Mucosa of descending colon (tissue), 3 donors: ENCODE measurements at regions not wholly inside any gene's neighbourhood (a gene's known extent, or its start where the extent isn't known, plus 50 kb on each side); places are given as distances from the start of the nearest gene placed in this dataset.

ENCODE experiments used
- ATAC-seq: fragments of 200-7000 bp; cut with Tn5 transposase; one replicate; pipeline ENCODE4 v1.9.1; 2020; ENCODE audit warnings: mild to moderate bottlenecking, moderate library complexity
- DNase-seq, 3 donors: peaks; one replicate each; pipeline ENCODE4 v3.0.0-alpha.2; 2020
- H3K36me3 ChIP-seq: fragments of 200-600 bp; one replicate; pipeline ENCODE4 v1.8.0; 2021; ENCODE audit warnings: low read depth, mild to moderate bottlenecking
- H3K4me1 ChIP-seq: fragments of 200-600 bp; one replicate; pipeline ENCODE4 v1.8.0; 2021; ENCODE audit warnings: low read depth, mild to moderate bottlenecking
- H3K4me3 ChIP-seq: fragments of 200-600 bp; one replicate; pipeline ENCODE4 v1.8.0; 2021; ENCODE audit warnings: mild to moderate bottlenecking
- H3K9me3 ChIP-seq: fragments of 200-600 bp; one replicate; pipeline ENCODE4 v1.8.0; 2021; ENCODE audit warnings: mild to moderate bottlenecking
- intact Hi-C, 2 donors: fragments of 100-400 bp; cut with DNase I in 1 of 2; cut with micrococcal nuclease in 1 of 2; formaldehyde crosslinking; loops; one replicate each; pipeline versions ENCODE4 v1.11.0 to v1.11.1; 2022; cut with DNase I, micrococcal nuclease
- TF ChIP-seq, protein P1 (sequence below): fragments of 200-600 bp; IDR thresholded peaks from one replicate; pipeline ENCODE4 v1.8.0; 2022; ENCODE audit warnings: antibody characterized with exemption, mild to moderate bottlenecking
- donor health status: DM: no; HTN: no; CAD: no; lungs with moderate emphysema.
- donor health status: DM: no; HTN: no; CAD: no.
- donor health status: DM: no; HTN: yes; CAD: no.

DNA sequence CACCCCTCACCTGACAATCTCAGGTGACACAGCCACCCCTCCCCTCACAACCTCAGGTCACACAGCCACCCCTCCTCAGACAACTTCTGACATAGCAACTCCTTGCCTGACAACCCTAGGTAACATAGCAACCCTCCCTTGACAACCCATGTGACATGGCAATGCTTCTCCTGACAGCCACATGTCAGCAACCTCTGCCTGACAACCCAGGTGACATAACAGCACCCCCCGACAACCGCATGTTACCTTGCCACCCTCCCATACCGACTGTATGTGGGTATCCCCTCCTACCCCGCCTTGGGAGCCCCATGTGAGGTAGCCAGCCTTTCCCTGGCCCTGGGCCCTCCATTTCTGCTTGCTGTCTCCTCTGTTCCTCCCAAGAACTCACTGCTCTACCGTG lies 77.7 kb upstream of the B3GAT1 start:
- no peaks in the 10 kb centered on the region for H3K36me3 ChIP-seq
- ATAC-seq (no peak), DNase-seq (no peak)
- TF ChIP-seq, protein P1, sequence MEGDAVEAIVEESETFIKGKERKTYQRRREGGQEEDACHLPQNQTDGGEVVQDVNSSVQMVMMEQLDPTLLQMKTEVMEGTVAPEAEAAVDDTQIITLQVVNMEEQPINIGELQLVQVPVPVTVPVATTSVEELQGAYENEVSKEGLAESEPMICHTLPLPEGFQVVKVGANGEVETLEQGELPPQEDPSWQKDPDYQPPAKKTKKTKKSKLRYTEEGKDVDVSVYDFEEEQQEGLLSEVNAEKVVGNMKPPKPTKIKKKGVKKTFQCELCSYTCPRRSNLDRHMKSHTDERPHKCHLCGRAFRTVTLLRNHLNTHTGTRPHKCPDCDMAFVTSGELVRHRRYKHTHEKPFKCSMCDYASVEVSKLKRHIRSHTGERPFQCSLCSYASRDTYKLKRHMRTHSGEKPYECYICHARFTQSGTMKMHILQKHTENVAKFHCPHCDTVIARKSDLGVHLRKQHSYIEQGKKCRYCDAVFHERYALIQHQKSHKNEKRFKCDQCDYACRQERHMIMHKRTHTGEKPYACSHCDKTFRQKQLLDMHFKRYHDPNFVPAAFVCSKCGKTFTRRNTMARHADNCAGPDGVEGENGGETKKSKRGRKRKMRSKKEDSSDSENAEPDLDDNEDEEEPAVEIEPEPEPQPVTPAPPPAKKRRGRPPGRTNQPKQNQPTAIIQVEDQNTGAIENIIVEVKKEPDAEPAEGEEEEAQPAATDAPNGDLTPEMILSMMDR: no peak
- peaks cover 4% of the 10 kb centered on the region for H3K9me3 ChIP-seq
- H3K4me3 ChIP-seq: no peak overlapping the region
- no peaks in the 10 kb centered on the region for H3K4me1 ChIP-seq
- intact Hi-C loops: no loop called here

DNA sequence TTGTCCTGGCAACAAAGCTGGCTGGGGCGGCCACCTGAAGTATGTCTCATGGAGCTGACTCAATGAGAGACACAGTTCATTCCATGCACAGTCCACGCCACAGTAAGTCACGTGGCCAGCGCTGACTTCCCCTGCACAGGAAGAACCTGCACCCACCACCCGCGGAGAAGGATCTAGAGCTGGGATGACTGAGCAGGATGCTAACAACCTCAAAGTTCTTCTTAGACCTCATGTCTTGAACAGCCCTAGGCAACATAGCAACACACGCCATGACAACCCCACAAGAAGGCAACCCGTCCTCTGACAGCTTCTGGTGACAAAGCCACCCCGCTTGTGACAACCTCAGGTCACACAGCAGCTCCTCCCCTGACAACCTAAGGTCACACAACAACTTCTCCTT lies 76.9 kb upstream of the B3GAT1 start:
- Histone ChIP-seq H3K4me3 (no peak overlapping the region), H3K4me1 (no peaks in the 10 kb centered on the region), H3K9me3 (no peaks in the 10 kb centered on the region), H3K36me3 (no peaks in the 10 kb centered on the region)
- TF ChIP-seq, protein P1: no peak
- ATAC-seq (no peak), DNase-seq (no peak)
- intact Hi-C loops: no loop called here

DNA sequence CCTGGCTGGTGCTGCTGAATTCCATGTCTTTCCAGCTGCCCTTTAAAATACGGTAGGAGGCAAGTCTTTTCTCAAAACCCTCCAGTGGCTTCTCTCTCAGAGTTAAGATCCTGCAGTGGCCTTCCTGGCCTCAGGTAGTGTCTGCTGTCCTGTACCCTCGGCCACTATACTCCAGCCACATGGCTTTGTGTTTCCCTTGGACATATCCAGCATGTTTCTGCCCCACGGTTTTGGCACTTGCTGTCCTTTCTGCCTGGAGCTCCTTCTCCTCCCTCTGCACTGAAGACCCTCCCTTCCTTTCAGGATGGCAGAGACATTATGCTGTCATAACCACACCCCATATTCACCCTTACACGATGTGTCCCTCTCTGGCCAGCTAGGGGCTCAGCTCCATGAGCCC lies 76.5 kb upstream of the B3GAT1 start:
- ATAC-seq: no peak
- H3K36me3 ChIP-seq: no peaks in the 10 kb centered on the region
- TF ChIP-seq, protein P1: no peak
- no peaks in the 10 kb centered on the region for H3K4me1 ChIP-seq
- no peak overlapping the region for H3K4me3 ChIP-seq
- intact Hi-C loops: no loop called here
- H3K9me3 ChIP-seq: no peaks in the 10 kb centered on the region
- DNase-seq: no peak

DNA sequence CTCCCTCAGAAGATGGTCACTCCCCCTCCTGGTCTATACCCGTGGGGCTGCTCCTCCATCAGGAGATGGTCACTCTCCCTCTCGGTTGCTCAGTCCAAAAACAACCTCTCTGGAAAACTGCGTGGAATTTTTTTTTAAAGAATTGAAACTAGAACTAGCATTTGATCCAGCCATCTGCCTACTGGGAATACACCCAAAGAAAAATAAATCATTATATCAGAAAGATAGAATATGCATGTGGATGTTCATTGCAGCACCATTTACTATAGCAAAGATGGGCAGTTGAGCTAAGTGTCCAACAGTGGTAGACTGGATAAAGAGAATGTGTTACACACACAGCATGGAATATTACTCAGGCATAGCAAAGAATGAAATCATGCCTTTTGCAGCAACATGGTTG lies 75.7 kb upstream of the B3GAT1 start:
- Histone ChIP-seq H3K36me3 (no peaks in the 10 kb centered on the region), H3K4me1 (no peaks in the 10 kb centered on the region), H3K4me3 (no peak overlapping the region), H3K9me3 (no peaks in the 10 kb centered on the region)
- intact Hi-C loops: no loop called here
- no peak for DNase-seq
- no peak for ATAC-seq
- TF ChIP-seq, protein P1: no peak

DNA sequence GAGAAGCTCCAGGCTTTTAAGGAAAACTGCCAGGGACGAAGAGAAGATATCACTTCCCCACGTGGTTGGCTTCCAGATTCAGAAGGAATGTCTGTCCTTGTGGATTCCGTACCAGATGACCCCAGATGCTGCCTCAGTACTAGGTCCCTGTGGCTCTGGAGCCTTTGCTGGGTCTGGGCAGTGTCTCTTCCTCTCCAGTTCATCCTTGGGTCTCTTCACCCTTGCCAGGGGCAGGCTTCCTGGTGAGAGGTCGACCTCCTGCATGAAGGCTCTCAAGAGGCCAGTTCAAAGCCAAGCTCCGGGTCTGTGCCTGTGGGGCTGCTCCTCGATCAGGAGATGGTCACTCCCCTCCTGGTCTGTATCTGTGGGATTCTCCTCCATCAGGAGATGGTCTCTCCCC lies 74.7 kb upstream of the B3GAT1 start:
- Histone ChIP-seq H3K36me3 (no peaks in the 10 kb centered on the region), H3K4me1 (no peaks in the 10 kb centered on the region), H3K4me3 (no peak overlapping the region), H3K9me3 (no peaks in the 10 kb centered on the region)
- DNase-seq: no peak
- intact Hi-C loops: no loop called here
- ATAC-seq: no peak
- TF ChIP-seq, protein P1: no peak

DNA sequence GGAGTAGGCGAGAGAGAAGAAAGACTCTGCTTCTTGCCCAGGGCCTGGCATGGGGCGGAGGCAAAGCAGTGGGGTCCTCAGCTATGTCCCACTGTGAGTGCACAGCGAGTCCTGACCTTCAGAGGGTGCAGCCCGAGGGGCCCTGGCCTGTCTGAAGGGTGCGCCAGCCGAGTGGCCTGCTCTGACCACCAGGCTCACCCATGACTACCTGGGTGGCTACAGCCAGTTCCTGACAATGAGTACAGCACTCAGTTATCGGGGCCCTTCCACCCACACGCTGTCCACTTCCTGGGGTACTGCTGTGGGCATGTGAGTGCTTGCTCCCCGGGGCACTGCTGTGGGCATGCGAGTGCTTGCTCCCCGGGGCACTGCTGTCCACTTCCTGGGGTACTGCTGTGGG lies 74.1 kb upstream of the B3GAT1 start:
- no peak for ATAC-seq
- no peak overlapping the region for H3K4me3 ChIP-seq
- intact Hi-C loops: no loop called here
- H3K4me1 ChIP-seq: no peaks in the 10 kb centered on the region
- H3K36me3 ChIP-seq: no peaks in the 10 kb centered on the region
- H3K9me3 ChIP-seq: no peaks in the 10 kb centered on the region
- TF ChIP-seq, protein P1: no peak
- no peak for DNase-seq
